ENCODE measurements at regions not wholly inside any gene's neighbourhood (a gene's known extent, or its start where the extent isn't known, plus 50 kb on each side); places are given as distances from the start of the nearest gene placed in this dataset.
"Not testable (repeated sequence)": the region's sequence is repeated elsewhere in the genome, so short reads cannot be mapped to it uniquely, and the experiment has no call there.

DNA sequence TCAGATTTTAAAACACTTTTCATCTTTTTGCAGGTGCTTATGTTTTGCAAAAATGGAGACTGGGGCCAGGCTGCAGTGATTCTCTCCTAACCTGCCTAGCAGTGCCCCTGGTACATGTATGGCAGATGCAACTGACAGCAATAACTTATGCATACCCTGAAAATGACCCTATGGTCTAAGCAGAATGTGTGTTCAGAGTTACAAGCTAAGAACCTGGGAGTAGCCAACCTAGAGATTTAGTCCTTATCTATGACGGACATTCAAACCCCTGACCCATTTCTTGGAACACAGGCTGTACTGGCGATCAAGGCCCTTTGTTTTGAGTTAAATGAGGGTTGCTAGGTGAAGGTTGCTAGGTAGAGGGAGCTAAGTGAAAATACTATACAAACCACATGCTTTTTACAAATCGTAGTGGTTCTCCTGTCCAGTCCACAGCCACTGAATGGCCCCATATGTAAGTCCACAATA is 184.9 kb upstream of the SESN3 start:
- DNase-seq (no peak), ATAC-seq (no peak)
- intact Hi-C loops (cut with DNase I) = no loop called here
- Histone ChIP-seq H3K9me3 (no peaks in the 10 kb centered on the region), H3K27ac (no peak overlapping the region), H3K36me3 (ENCODE audit: insufficient read depth in 1 of 2, low read depth in 1 of 2) (no peaks in the 10 kb centered on the region), H3K27me3 (ENCODE audit: insufficient read depth in 3 of 3, low read length in 2 of 3) (no peaks in the 10 kb centered on the region), H3K4me1 (no peaks in the 10 kb centered on the region), H3K4me3 (no peak overlapping the region)
- 72 to 82% (median 74%) methylated on average over 3 of the region's 3 CpGs for WGBS, 3 donors
- TF ChIP-seq, protein P1, sequence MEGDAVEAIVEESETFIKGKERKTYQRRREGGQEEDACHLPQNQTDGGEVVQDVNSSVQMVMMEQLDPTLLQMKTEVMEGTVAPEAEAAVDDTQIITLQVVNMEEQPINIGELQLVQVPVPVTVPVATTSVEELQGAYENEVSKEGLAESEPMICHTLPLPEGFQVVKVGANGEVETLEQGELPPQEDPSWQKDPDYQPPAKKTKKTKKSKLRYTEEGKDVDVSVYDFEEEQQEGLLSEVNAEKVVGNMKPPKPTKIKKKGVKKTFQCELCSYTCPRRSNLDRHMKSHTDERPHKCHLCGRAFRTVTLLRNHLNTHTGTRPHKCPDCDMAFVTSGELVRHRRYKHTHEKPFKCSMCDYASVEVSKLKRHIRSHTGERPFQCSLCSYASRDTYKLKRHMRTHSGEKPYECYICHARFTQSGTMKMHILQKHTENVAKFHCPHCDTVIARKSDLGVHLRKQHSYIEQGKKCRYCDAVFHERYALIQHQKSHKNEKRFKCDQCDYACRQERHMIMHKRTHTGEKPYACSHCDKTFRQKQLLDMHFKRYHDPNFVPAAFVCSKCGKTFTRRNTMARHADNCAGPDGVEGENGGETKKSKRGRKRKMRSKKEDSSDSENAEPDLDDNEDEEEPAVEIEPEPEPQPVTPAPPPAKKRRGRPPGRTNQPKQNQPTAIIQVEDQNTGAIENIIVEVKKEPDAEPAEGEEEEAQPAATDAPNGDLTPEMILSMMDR (IDR thresholded peaks at IDR 0.05) = no peak

DNA sequence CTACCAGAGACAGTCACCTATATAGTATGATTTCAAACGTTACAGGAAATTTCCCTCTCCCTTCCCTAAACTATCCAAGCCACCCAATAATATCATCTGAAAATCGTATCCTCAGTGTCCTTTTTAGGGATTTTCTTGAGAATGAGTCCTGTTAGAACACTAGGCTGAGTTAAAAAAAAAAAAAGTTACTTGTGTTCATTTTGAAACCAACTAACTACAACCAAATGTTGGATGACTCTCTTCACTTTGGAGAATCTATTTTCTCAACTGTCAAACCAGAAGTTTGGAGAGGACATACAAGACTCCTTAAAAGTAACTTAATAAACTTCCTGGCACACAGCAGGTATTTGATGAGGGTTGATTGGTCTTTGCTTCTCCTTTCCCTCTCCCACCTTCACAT is 183.2 kb upstream of the SESN3 start:
- intact Hi-C loops (cut with DNase I) = no loop called here
- ATAC-seq (no peak), DNase-seq (no peak)
- H3K4me3 ChIP-seq = no peak overlapping the region
- H3K36me3 ChIP-seq (ENCODE audit: insufficient read depth in 1 of 2, low read depth in 1 of 2) = no peaks in the 10 kb centered on the region
- H3K9me3 ChIP-seq = no peaks in the 10 kb centered on the region
- no peaks in the 10 kb centered on the region for H3K4me1 ChIP-seq
- 74 to 83% (median 80%) methylated on average over 2 of the region's 2 CpGs for WGBS, 3 donors
- TF ChIP-seq, protein P1 (IDR thresholded peaks at IDR 0.05) = no peak
- no peaks in the 10 kb centered on the region for H3K27me3 ChIP-seq (ENCODE audit: insufficient read depth in 3 of 3, low read length in 2 of 3)
- no peak overlapping the region for H3K27ac ChIP-seq

DNA sequence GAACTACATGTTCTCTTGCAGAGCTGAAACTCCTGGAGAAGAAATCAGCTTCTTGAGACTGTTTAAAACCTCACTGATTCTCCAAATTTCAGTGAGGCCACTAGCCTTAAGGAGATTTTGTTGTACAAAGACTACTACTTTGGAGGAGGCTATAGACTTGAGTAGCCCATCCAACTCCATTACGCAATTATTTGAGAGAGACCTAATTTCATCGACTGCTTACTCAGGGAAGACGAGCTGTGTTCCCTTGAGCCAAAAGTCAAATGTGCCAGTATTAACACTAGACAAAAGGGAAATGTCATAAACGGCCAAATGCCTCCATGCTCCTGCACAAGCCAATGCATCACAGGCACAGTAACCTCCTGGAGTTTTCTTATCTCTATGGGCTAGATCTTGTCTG is 182.8 kb upstream of the SESN3 start:
- Histone ChIP-seq H3K4me1 (no peaks in the 10 kb centered on the region), H3K9me3 (no peaks in the 10 kb centered on the region), H3K27ac (no peak overlapping the region), H3K27me3 (ENCODE audit: insufficient read depth in 3 of 3, low read length in 2 of 3) (no peaks in the 10 kb centered on the region), H3K4me3 (no peak overlapping the region), H3K36me3 (ENCODE audit: insufficient read depth in 1 of 2, low read depth in 1 of 2) (no peaks in the 10 kb centered on the region)
- intact Hi-C loops (cut with DNase I) = no loop called here
- ATAC-seq = no peak
- TF ChIP-seq, protein P1 (IDR thresholded peaks at IDR 0.05) = no peak
- DNase-seq = no peak
- 37 to 50% (median 38%) methylated on average over 4 of the region's 4 CpGs for WGBS, 3 donors

DNA sequence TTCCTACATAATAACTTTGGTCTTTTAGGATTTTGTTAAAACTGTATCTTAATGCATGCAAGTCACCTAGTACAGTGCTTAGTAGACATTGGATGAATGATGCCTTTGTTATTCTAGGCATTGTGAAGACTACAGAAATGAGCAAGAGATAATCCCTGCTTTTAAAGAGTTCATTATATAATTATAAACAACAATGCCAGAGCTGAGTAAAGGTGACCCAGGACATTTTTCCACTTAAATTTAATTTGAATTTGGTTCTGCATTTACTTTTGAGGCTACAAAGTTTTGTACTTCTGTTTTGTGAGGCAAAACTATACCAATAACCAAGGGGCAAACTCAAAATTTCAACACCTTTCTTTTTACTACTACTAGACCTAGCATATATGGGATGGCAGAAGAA is 182.0 kb upstream of the SESN3 start:
- TF ChIP-seq, protein P1 (IDR thresholded peaks at IDR 0.05) = no peak
- H3K9me3 ChIP-seq = no peaks in the 10 kb centered on the region
- intact Hi-C loops (cut with DNase I) = no loop called here

DNA sequence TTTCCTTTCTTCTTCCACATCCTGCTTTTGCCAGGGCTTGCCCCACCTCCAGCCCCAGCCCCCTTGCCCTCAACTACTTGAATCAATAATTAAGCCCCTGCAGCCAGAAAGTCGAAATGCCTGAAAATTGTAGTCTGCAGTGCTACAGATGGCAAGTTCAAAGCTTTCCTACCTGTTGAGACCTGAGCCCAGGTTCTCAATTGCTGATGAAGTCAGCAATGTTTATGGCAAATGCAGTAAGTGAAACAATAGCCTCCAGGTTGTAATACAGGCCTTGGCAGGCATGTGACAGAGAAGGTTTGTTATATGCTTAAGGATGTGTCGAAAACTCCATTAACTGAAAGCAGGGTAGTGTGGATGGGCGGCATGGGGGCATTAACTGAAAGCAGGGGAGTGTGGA is 181.1 kb upstream of the SESN3 start:
- intact Hi-C loops (cut with DNase I) = no loop called here
- 74 to 93% (median 92%) methylated on average over 3 of the region's 3 CpGs for WGBS, 3 donors
- Histone ChIP-seq H3K4me3 (no peak overlapping the region), H3K4me1 (no peaks in the 10 kb centered on the region), H3K36me3 (ENCODE audit: insufficient read depth in 1 of 2, low read depth in 1 of 2) (no peaks in the 10 kb centered on the region), H3K27me3 (ENCODE audit: insufficient read depth in 3 of 3, low read length in 2 of 3) (no peaks in the 10 kb centered on the region), H3K27ac (no peak overlapping the region), H3K9me3 (no peaks in the 10 kb centered on the region)
- TF ChIP-seq, protein P1 (IDR thresholded peaks at IDR 0.05) = no peak
- ATAC-seq (no peak), DNase-seq (no peak)

More for the DNA sequence above, 182.0 kb upstream of the SESN3 start:
- no peak for DNase-seq
- Histone ChIP-seq H3K27ac (no peak overlapping the region), H3K4me3 (no peak overlapping the region), H3K4me1 (no peaks in the 10 kb centered on the region), H3K27me3 (ENCODE audit: insufficient read depth in 3 of 3, low read length in 2 of 3) (no peaks in the 10 kb centered on the region), H3K36me3 (ENCODE audit: insufficient read depth in 1 of 2, low read depth in 1 of 2) (no peaks in the 10 kb centered on the region)
- ATAC-seq = no peak

DNA sequence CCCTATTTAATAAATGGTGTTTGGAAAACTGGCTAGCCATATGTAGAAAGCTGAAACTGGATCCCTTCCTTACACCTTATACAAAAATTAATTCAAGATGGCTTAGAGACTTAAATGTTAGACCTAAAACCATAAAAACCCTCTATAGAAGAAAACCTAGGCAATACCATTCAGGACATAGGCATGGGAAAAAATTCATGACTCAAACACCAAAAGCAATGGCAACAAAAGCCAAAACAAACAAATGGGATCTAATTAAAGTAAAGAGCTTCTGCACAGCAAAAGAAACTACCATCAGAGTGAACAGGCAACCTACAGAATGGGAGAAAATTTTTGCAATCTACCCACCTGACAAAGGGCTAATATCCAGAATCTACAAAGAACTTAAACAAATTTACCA is 179.7 kb upstream of the SESN3 start:
- H3K4me1 ChIP-seq; H3K9me3 ChIP-seq; H3K27me3 ChIP-seq (ENCODE audit: insufficient read depth in 3 of 3, low read length in 2 of 3); ATAC-seq; H3K36me3 ChIP-seq (ENCODE audit: insufficient read depth in 1 of 2, low read depth in 1 of 2); H3K4me3 ChIP-seq; intact Hi-C loops (cut with DNase I); DNase-seq; H3K27ac ChIP-seq: not testable (repeated sequence)
